ENCODE measurements at regions not wholly inside any gene's neighbourhood (a gene's known extent, or its start where the extent isn't known, plus 50 kb on each side); places are given as distances from the start of the nearest gene placed in this dataset.

DNA sequence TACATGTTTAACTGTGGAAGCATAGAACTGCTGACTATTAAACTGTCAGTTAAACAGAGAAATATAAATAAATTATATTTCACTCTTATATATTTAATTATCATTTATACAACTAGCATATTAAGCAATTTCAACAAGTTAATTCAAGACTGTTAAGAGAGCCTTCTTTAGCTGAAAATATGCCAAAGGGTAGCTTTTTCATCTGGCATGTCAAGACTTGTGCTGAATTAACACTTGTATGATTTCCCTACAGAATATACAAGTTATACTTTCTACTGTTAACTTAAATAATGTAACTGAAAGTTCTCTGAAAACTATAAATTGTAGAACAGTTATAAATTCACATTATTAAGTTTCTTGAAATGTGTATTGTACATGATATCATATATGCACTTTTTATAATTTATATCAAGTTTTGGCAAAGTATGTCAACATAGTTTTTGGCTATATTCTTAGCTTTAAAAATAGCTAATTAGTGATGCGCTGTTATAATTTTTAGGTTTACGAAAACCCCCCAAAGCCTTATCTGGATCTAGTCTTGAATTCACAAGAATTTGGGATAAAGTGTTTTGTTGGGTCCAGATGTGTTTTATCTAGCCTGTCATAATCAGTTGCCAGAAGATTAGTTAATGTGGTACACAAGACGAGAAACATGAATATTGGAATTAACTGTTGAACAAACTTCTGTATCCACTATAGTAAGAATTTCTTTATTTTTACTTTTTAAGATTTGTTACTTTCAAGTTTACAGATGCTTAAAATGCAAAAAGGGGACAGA lies 231.1 kb upstream of the FOXP2 start:
- TF ChIP-seq EZH2 (IDR thresholded peaks at IDR 0.05; ENCODE audit: insufficient read depth, poor library complexity, severe bottlenecking) = no peak
- no peak for TF ChIP-seq EZH2phosphoT487 (IDR thresholded peaks at IDR 0.05; ENCODE audit: insufficient read depth, low read depth)
